IMR-90 (cell line): ENCODE measurements at regions not wholly inside any gene's neighbourhood (a gene's known extent, or its start where the extent isn't known, plus 50 kb on each side); places are given as distances from the start of the nearest gene placed in this dataset.

ENCODE experiments used
- ATAC-seq: fragments of 200-7000 bp; cut with Tn5 transposase; 2 replicates; pipeline ENCODE4 v1.9.1; 2020; ENCODE audit warnings: low read depth, mild to moderate bottlenecking, moderate library complexity
- BruUV-seq: library from RNA; stranded (reverse); fragments of 400-500 nt; replicated peaks from 2 replicates; lab custom pipeline; 2021; lab: Mats Ljungman, UMichigan
- CTCF ChIA-PET: fragments of 300-600 bp; formaldehyde crosslinking; extraction: SDS; loops from one replicate; lab custom pipeline; 2021; ENCODE audit warnings: antibody characterized with exemption; lab: Yijun Ruan, JAX
- POLR2A ChIA-PET: fragments of 300-600 bp; sonication (Branson Sonifier 250); formaldehyde crosslinking; loops from one replicate; lab custom pipeline; 2022; ENCODE audit warnings: antibody characterized with exemption; ENCODE audit not compliant: unreplicated experiment; lab: Charles Lee
- DNase-seq: peaks from one replicate; pipeline ENCODE4 v3.0.0; 2013
- H2AFZ ChIP-seq: replicated peaks from 2 replicates; pipeline ENCODE3; 2013; ENCODE audit warnings: low read length, mild to moderate bottlenecking; ENCODE audit not compliant: poor library complexity
- H2AK5ac ChIP-seq: 2 replicates; pipeline ENCODE4 v1.6.1; 2013; ENCODE audit warnings: low read depth, low read length, inconsistent platforms
- H2AK9ac ChIP-seq: replicated peaks from 2 replicates; pipeline ENCODE3; 2013; ENCODE audit warnings: mild to moderate bottlenecking, low read depth, low read length, moderate library complexity; ENCODE audit not compliant: poor library complexity
- H2BK120ac ChIP-seq: 2 replicates; pipeline ENCODE4 v1.6.1; 2013; ENCODE audit warnings: low read depth, low read length, inconsistent platforms
- H2BK15ac ChIP-seq: 3 replicates; pipeline ENCODE4 v1.6.1; 2013; ENCODE audit warnings: low read depth, low read length, inconsistent platforms
- H2BK20ac ChIP-seq: 2 replicates; pipeline ENCODE4 v1.6.1; 2013; ENCODE audit warnings: low read depth, mild to moderate bottlenecking, inconsistent platforms, low read length, moderate library complexity
- H2BK5ac ChIP-seq: 2 replicates; pipeline ENCODE4 v1.6.1; 2013; ENCODE audit warnings: mild to moderate bottlenecking, low read depth, low read length, inconsistent platforms; ENCODE audit not compliant: poor library complexity, severe bottlenecking
- H3K14ac ChIP-seq: replicated peaks from 2 replicates; pipeline ENCODE4 v1.6.1; 2013; ENCODE audit warnings: low read depth, low read length, inconsistent platforms
- H3K18ac ChIP-seq: 2 replicates; pipeline ENCODE4 v1.6.1; 2013; ENCODE audit warnings: low read depth, low read length, control low read depth
- H3K23ac ChIP-seq: 2 replicates; pipeline ENCODE4 v1.6.1; 2013; ENCODE audit warnings: low read depth, low read length, inconsistent platforms
- H3K27ac ChIP-seq: 2 replicates; pipeline ENCODE4 v1.5.1; 2013; ENCODE audit warnings: mild to moderate bottlenecking, control low read depth, low read length; ENCODE audit not compliant: insufficient read depth
- H3K27me3 ChIP-seq: 2 replicates; pipeline ENCODE4 v1.6.1; 2013; ENCODE audit warnings: low read length; ENCODE audit not compliant: control insufficient read depth, insufficient read depth
- H3K36me3 ChIP-seq: 2 replicates; pipeline ENCODE4 v1.6.1; 2013; ENCODE audit warnings: low read length, mixed read lengths; ENCODE audit not compliant: control insufficient read depth, insufficient read depth
- H3K4ac ChIP-seq: 2 replicates; pipeline ENCODE4 v1.6.1; 2013; ENCODE audit warnings: low read depth, low read length, inconsistent platforms
- H3K4me1 ChIP-seq: 2 replicates; pipeline ENCODE4 v1.6.1; 2013; ENCODE audit warnings: low read length, mixed read lengths; ENCODE audit not compliant: control insufficient read depth, insufficient read depth
- H3K4me2 ChIP-seq: 2 replicates; pipeline ENCODE4 v1.6.1; 2013; ENCODE audit warnings: low read depth, mild to moderate bottlenecking, control low read depth, low read length, moderate library complexity
- H3K4me3 ChIP-seq: 2 replicates; pipeline ENCODE4 v1.5.1; 2013; ENCODE audit warnings: low read depth, mild to moderate bottlenecking, control low read depth, low read length, moderate library complexity; ENCODE audit not compliant: insufficient read depth
- H3K56ac ChIP-seq: 2 replicates; pipeline ENCODE4 v1.6.1; 2013; ENCODE audit warnings: low read length, inconsistent platforms; ENCODE audit not compliant: insufficient read depth; ENCODE audit errors: extremely low read depth
- H3K79me1 ChIP-seq, 2 experiments: 2 replicates each; pipeline ENCODE4 v1.6.1; 2013; ENCODE audit warnings: low read length in 2 of 2, inconsistent platforms in 1 of 2, low read depth in 1 of 2
- H3K9ac ChIP-seq: 2 replicates; pipeline ENCODE4 v1.6.1; 2013; ENCODE audit warnings: low read depth, low read length, control low read depth
- H3K9me1 ChIP-seq: 2 replicates; pipeline ENCODE4 v1.6.1; 2013; ENCODE audit warnings: low read length, inconsistent platforms; ENCODE audit not compliant: insufficient read depth
- H3K9me3 ChIP-seq: 2 replicates; pipeline ENCODE4 v1.6.1; 2013; ENCODE audit warnings: low read length; ENCODE audit not compliant: control insufficient read depth, insufficient read depth
- H4K20me1 ChIP-seq: 2 replicates; pipeline ENCODE4 v1.6.1; 2013; ENCODE audit warnings: low read length, inconsistent platforms; ENCODE audit not compliant: insufficient read depth
- H4K5ac ChIP-seq: 2 replicates; pipeline ENCODE4 v1.6.1; 2013; ENCODE audit warnings: mild to moderate bottlenecking, low read depth, low read length, control low read depth
- H4K8ac ChIP-seq, 2 experiments: 2 replicates each; pipeline ENCODE4 v1.6.1; 2013; ENCODE audit warnings: low read depth in 2 of 2, low read length in 2 of 2, control low read depth in 1 of 2, inconsistent platforms in 1 of 2
- H4K91ac ChIP-seq: 2 replicates; pipeline ENCODE4 v1.6.1; 2013; ENCODE audit warnings: low read depth, low read length, inconsistent platforms; ENCODE audit not compliant: insufficient read depth
- BHLHE40 ChIP-seq: fragments of 150-350 bp; IDR thresholded peaks from 2 replicates; pipeline ENCODE4 v1.6.1; 2016; ENCODE audit warnings: mild to moderate bottlenecking, low read depth, low read length
- CEBPB ChIP-seq: IDR thresholded peaks from 2 replicates; pipeline ENCODE4 v1.6.1; 2012; ENCODE audit warnings: low read depth, low read length, improper control_type of control experiment
- CHD1 ChIP-seq: IDR thresholded peaks from 2 replicates; pipeline ENCODE4 v1.6.1; 2012; ENCODE audit warnings: low read depth, low read length, improper control_type of control experiment
- FOS ChIP-seq: fragments of 150-350 bp; IDR thresholded peaks from 2 replicates; pipeline ENCODE4 v1.6.1; 2016; ENCODE audit warnings: low read depth, low read length
- MAFK ChIP-seq: IDR thresholded peaks from 2 replicates; pipeline ENCODE4 v1.6.1; 2012; ENCODE audit warnings: low read depth, low read length, improper control_type of control experiment
- MAZ ChIP-seq: IDR thresholded peaks from 2 replicates; pipeline ENCODE4 v1.6.1; 2012; ENCODE audit warnings: low read depth, mild to moderate bottlenecking, low read length, improper control_type of control experiment, moderate library complexity, borderline replicate concordance
- MXI1 ChIP-seq: IDR thresholded peaks from 2 replicates; pipeline ENCODE4 v1.6.1; 2012; ENCODE audit warnings: low read depth, mild to moderate bottlenecking, low read length, moderate library complexity, borderline replicate concordance
- NFE2L2 ChIP-seq: fragments of 150-350 bp; IDR thresholded peaks from 2 replicates; pipeline ENCODE4 v1.6.1; 2016; ENCODE audit warnings: low read depth, mild to moderate bottlenecking, low read length
- POLR2A ChIP-seq: IDR thresholded peaks from 2 replicates; pipeline ENCODE4 v1.6.1; 2012; ENCODE audit warnings: mild to moderate bottlenecking, low read depth, low read length
- RAD21 ChIP-seq: IDR thresholded peaks from 2 replicates; pipeline ENCODE4 v1.6.1; 2012; ENCODE audit warnings: low read length, improper control_type of control experiment
- RCOR1 ChIP-seq: IDR thresholded peaks from 2 replicates; pipeline ENCODE4 v1.6.1; 2012; ENCODE audit warnings: mild to moderate bottlenecking, low read length, improper control_type of control experiment; ENCODE audit not compliant: insufficient replicate concordance
- RFX5 ChIP-seq: IDR thresholded peaks from 2 replicates; pipeline ENCODE4 v1.8.0; 2012; ENCODE audit warnings: low read depth, mild to moderate bottlenecking, low read length, moderate library complexity
- SMC3 ChIP-seq: fragments of 150-350 bp; IDR thresholded peaks from 2 replicates; pipeline ENCODE4 v1.6.1; 2016; ENCODE audit warnings: low read depth, mild to moderate bottlenecking, antibody characterized with exemption, low read length, moderate library complexity
- WGBS, 2 experiments: methylation state at CpG; one replicate each; pipeline versions ENCODE4 v1.1.5 to v1.1.7; 2013; ENCODE audit warnings: missing lambda C conversion rate in 2 of 2; ENCODE audit not compliant: insufficient read length in 1 of 2; ENCODE audit errors: extremely low coverage in 2 of 2; 5-methylcytosine and 5-hydroxymethylcytosine counted together
- dilution Hi-C: fragments of 300-500 bp; cut with HindIII; formaldehyde crosslinking; loops from one replicate; pipeline ENCODE4 v1.14.3; 2018; ENCODE audit warnings: low sequenced_read_pairs; ENCODE audit not compliant: unreplicated experiment
- in situ Hi-C: fragments of 300-500 bp; cut with MboI; formaldehyde crosslinking; loops from 3 replicates; pipeline ENCODE4 v1.14.3; 2019; ENCODE audit warnings: low sequenced_read_pairs, inconsistent platforms, mixed read lengths
- intact Hi-C: fragments of 100-400 bp; cut with micrococcal nuclease; formaldehyde crosslinking; loops from 2 replicates; pipeline ENCODE4 v1.10.0; 2022
- TF ChIP-seq, protein P1 (sequence below): fragments of 150-350 bp; IDR thresholded peaks from 2 replicates; pipeline ENCODE4 v1.6.1; 2016; ENCODE audit warnings: low read depth, mild to moderate bottlenecking, low read length, moderate library complexity, borderline replicate concordance
- TF ChIP-seq, protein P2 (sequence below): conservative IDR thresholded peaks from 2 replicates; pipeline ENCODE4 v1.5.1; 2012; ENCODE audit warnings: mild to moderate bottlenecking, low read depth, low read length, improper control_type of control experiment
- TF ChIP-seq, protein P3 (sequence below): fragments of 150-350 bp; IDR thresholded peaks from 2 replicates; pipeline ENCODE4 v1.6.1; 2017; ENCODE audit warnings: mild to moderate bottlenecking, antibody characterized with exemption, low read length, low read depth

DNA sequence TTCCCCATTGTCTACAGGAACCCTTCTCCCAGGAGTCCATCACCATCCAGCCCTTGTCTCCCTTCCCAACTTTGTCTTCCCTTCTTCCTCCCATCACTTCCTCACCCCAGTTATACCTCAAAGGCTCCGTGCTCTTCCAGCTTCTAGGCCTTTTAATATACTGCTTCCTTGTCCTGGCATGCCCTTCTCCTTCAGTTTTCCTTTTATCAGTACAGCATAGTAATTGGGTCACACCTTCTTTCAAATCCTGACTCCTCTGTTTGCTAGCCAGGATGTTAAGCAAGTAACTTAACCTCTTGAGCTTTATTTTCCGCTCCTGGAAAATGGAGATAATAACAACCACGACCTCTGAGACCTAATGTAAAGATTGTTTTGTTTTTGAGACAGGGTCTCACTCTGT, 54.9 kb upstream of the PNRC1 start:
- DNase-seq = no peak
- H2BK5ac ChIP-seq = no peak overlapping the region
- H2AFZ ChIP-seq = no peak overlapping the region
- no peak overlapping the region for H3K27ac ChIP-seq
- H3K9me3 ChIP-seq = no peaks in the 10 kb centered on the region
- H3K4ac ChIP-seq = no peak overlapping the region
- 67% methylated on average over 1 of the region's 3 CpGs; no CpG with 5 or more reads in 1 of the 2 experiments for WGBS, 2 experiments
- ATAC-seq = no peak
- intact Hi-C loops (no loop called here), dilution Hi-C loops (no loop called here), in situ Hi-C loops (no loop called here)
- no peak overlapping the region for H4K91ac ChIP-seq
- no peak overlapping the region for H3K9ac ChIP-seq
- no peaks in the 10 kb centered on the region for H3K36me3 ChIP-seq
- no peak overlapping the region for H4K8ac ChIP-seq
- no peak overlapping the region for H3K14ac ChIP-seq
- H3K18ac ChIP-seq = no peak overlapping the region
- no TSS peak for BruUV-seq
- H2BK20ac ChIP-seq = no peak overlapping the region
- no peak overlapping the region for H2AK9ac ChIP-seq
- TF ChIP-seq, protein P1, sequence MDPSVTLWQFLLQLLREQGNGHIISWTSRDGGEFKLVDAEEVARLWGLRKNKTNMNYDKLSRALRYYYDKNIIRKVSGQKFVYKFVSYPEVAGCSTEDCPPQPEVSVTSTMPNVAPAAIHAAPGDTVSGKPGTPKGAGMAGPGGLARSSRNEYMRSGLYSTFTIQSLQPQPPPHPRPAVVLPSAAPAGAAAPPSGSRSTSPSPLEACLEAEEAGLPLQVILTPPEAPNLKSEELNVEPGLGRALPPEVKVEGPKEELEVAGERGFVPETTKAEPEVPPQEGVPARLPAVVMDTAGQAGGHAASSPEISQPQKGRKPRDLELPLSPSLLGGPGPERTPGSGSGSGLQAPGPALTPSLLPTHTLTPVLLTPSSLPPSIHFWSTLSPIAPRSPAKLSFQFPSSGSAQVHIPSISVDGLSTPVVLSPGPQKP = no peak
- TF ChIP-seq NFE2L2 = no peak
- no peak for TF ChIP-seq MXI1
- no peak for TF ChIP-seq MAZ
- no peak for TF ChIP-seq CHD1
- no peak for TF ChIP-seq POLR2A
- TF ChIP-seq RAD21 = no peak
- TF ChIP-seq BHLHE40 = no peak
- TF ChIP-seq RFX5 = no peak
- TF ChIP-seq CEBPB = no peak
- TF ChIP-seq RCOR1 = no peak
- TF ChIP-seq, protein P2, sequence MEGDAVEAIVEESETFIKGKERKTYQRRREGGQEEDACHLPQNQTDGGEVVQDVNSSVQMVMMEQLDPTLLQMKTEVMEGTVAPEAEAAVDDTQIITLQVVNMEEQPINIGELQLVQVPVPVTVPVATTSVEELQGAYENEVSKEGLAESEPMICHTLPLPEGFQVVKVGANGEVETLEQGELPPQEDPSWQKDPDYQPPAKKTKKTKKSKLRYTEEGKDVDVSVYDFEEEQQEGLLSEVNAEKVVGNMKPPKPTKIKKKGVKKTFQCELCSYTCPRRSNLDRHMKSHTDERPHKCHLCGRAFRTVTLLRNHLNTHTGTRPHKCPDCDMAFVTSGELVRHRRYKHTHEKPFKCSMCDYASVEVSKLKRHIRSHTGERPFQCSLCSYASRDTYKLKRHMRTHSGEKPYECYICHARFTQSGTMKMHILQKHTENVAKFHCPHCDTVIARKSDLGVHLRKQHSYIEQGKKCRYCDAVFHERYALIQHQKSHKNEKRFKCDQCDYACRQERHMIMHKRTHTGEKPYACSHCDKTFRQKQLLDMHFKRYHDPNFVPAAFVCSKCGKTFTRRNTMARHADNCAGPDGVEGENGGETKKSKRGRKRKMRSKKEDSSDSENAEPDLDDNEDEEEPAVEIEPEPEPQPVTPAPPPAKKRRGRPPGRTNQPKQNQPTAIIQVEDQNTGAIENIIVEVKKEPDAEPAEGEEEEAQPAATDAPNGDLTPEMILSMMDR = no peak
- no peak for TF ChIP-seq FOS
- TF ChIP-seq, protein P3, sequence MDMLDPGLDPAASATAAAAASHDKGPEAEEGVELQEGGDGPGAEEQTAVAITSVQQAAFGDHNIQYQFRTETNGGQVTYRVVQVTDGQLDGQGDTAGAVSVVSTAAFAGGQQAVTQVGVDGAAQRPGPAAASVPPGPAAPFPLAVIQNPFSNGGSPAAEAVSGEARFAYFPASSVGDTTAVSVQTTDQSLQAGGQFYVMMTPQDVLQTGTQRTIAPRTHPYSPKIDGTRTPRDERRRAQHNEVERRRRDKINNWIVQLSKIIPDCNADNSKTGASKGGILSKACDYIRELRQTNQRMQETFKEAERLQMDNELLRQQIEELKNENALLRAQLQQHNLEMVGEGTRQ = no peak
- no peak for TF ChIP-seq SMC3
- no peak for TF ChIP-seq MAFK
- H3K27me3 ChIP-seq = peaks cover 5% of the 10 kb centered on the region
- no peak overlapping the region for H3K4me3 ChIP-seq
- no peak overlapping the region for H3K56ac ChIP-seq
- H3K79me1 ChIP-seq = no peaks in the 10 kb centered on the region
- H3K4me2 ChIP-seq = no peak overlapping the region
- no peaks in the 10 kb centered on the region for H4K20me1 ChIP-seq
- no peak overlapping the region for H4K5ac ChIP-seq
- no peaks in the 10 kb centered on the region for H3K9me1 ChIP-seq
- POLR2A ChIA-PET = no interaction called here
- no peak overlapping the region for H2BK120ac ChIP-seq
- H2AK5ac ChIP-seq = no peak overlapping the region
- H2BK15ac ChIP-seq = no peak overlapping the region
- no peak overlapping the region for H3K23ac ChIP-seq
- CTCF ChIA-PET = no interaction called here
- no peaks in the 10 kb centered on the region for H3K4me1 ChIP-seq
